ENCODE measurements at regions not wholly inside any gene's neighbourhood (a gene's known extent, or its start where the extent isn't known, plus 50 kb on each side); places are given as distances from the start of the nearest gene placed in this dataset.

DNA sequence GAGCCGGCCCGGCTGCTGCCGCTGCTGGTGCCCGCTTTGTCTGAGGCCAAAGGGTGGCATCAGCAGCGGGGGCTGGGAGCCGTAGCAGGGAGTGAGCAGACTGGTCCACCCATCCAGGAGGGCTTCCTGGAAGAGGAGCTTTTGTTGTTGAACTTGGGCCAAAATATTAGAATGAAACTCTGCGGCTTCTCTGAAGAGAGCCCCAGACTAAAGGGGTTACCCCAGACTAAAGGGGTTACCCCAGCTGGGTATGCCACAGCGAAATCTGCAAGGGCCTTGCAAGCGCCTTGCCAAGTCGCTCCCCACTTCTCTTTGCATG is 154.7 kb upstream of the ZMIZ1 start:
- no peaks in the 10 kb centered on the region for H3K4me1 Mint-ChIP-seq
- no peak for DNase-seq (ENCODE audit: low spot score in 2 of 2)
- H3K36me3 Mint-ChIP-seq (ENCODE audit: insufficient read depth): peaks cover 2% of the 10 kb centered on the region
- H3K27me3 Mint-ChIP-seq: no peaks in the 10 kb centered on the region
- H3K4me3 Mint-ChIP-seq: no peak overlapping the region
- H3K27ac Mint-ChIP-seq (ENCODE audit: low read depth): no peak overlapping the region
- ATAC-seq (replicated peaks; ENCODE audit: extremely low read depth, poor library complexity, severe bottlenecking): no peak
- no peaks in the 10 kb centered on the region for H3K9me3 Mint-ChIP-seq

DNA sequence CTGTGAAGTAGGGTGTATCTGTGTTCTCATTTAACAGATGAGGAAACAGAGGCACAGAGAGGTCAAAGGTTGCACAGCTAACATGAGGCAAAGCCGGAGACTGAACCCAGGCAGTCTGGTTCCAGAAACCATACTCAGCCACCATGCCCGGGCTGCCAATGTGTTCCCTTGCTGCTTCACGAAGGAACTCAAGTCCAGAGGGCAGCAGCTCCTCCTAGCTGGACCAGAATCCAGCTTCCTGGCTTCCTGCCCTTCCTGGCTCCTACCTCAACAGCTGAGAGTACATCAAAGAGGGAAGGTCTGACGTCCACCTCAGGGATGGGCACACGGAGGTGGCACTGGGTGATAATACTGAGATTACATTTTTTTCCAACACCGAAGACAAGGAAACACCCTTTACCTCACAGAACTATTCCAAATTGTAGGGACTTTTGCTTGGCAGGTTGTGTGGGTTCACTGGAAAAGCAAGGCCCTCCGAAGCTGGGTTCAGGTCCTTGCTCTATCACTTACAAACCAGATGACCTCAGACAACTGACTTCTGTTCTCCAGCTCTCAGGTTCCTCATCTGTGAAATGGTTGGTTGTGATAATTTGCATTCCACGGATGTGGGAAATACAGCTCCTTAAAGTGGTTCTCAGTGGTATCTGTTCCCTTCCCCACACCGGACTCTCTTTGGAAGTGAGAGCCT is 154.1 kb upstream of the ZMIZ1 start:
- no peak for DNase-seq (ENCODE audit: low spot score in 2 of 2)
- Mint-ChIP-seq H3K27me3 (no peaks in the 10 kb centered on the region), H3K36me3 (ENCODE audit: insufficient read depth) (peaks cover 2% of the 10 kb centered on the region), H3K27ac (ENCODE audit: low read depth) (no peak overlapping the region), H3K4me1 (no peaks in the 10 kb centered on the region), H3K4me3 (no peak overlapping the region), H3K9me3 (no peaks in the 10 kb centered on the region)
- no peak for ATAC-seq (replicated peaks; ENCODE audit: extremely low read depth, poor library complexity, severe bottlenecking)

GRCh38 chr10:78915190-78915518 is 153.6 kb upstream of the ZMIZ1 start:
- Mint-ChIP-seq H3K4me3 (no peak overlapping the region), H3K27me3 (no peaks in the 10 kb centered on the region)
- ATAC-seq (replicated peaks; ENCODE audit: extremely low read depth, poor library complexity, severe bottlenecking): no peak

GRCh38 chr10:78916227-78916626 is 152.5 kb upstream of the ZMIZ1 start:
- Mint-ChIP-seq H3K36me3 (ENCODE audit: insufficient read depth) (no peaks in the 10 kb centered on the region), H3K27me3 (no peaks in the 10 kb centered on the region), H3K4me1 (no peaks in the 10 kb centered on the region), H3K4me3 (no peak overlapping the region), H3K27ac (ENCODE audit: low read depth) (no peak overlapping the region), H3K9me3 (no peaks in the 10 kb centered on the region)
- no peak for ATAC-seq (replicated peaks; ENCODE audit: extremely low read depth, poor library complexity, severe bottlenecking)
- no peak for DNase-seq (ENCODE audit: low spot score in 2 of 2)

More at GRCh38 chr10:78915190-78915518, 153.6 kb upstream of the ZMIZ1 start:
- Mint-ChIP-seq H3K9me3 (no peaks in the 10 kb centered on the region), H3K4me1 (no peaks in the 10 kb centered on the region), H3K36me3 (ENCODE audit: insufficient read depth) (peaks cover 2% of the 10 kb centered on the region), H3K27ac (ENCODE audit: low read depth) (no peak overlapping the region)
- no peak for DNase-seq (ENCODE audit: low spot score in 2 of 2)

- no peak for ATAC-seq (replicated peaks; ENCODE audit: extremely low read depth, poor library complexity, severe bottlenecking)
- Mint-ChIP-seq H3K9me3 (no peaks in the 10 kb centered on the region), H3K27me3 (peaks cover 13% of the 10 kb centered on the region)
Measured at GRCh38 chr10:78919181-78919966, 149.4 kb upstream of the ZMIZ1 start.

GRCh38 chr10:78920011-78920410 is 148.8 kb upstream of the ZMIZ1 start:
- Mint-ChIP-seq H3K9me3 (no peaks in the 10 kb centered on the region), H3K4me1 (no peaks in the 10 kb centered on the region), H3K27ac (ENCODE audit: low read depth) (no peak overlapping the region), H3K4me3 (no peak overlapping the region), H3K27me3 (peaks cover 13% of the 10 kb centered on the region), H3K36me3 (ENCODE audit: insufficient read depth) (no peaks in the 10 kb centered on the region)
- no peak for DNase-seq (ENCODE audit: low spot score in 2 of 2)
- no peak for ATAC-seq (replicated peaks; ENCODE audit: extremely low read depth, poor library complexity, severe bottlenecking)

More at GRCh38 chr10:78919181-78919966, 149.4 kb upstream of the ZMIZ1 start:
- Mint-ChIP-seq H3K36me3 (ENCODE audit: insufficient read depth) (no peaks in the 10 kb centered on the region), H3K4me1 (no peaks in the 10 kb centered on the region), H3K4me3 (no peak overlapping the region), H3K27ac (ENCODE audit: low read depth) (no peak overlapping the region)
- DNase-seq (ENCODE audit: low spot score in 2 of 2): no peak

- H3K4me3 Mint-ChIP-seq: no peak overlapping the region
- H3K27me3 Mint-ChIP-seq: peaks cover 13% of the 10 kb centered on the region
- no peaks in the 10 kb centered on the region for H3K36me3 Mint-ChIP-seq (ENCODE audit: insufficient read depth)
- H3K27ac Mint-ChIP-seq (ENCODE audit: low read depth): no peak overlapping the region
- H3K4me1 Mint-ChIP-seq: no peaks in the 10 kb centered on the region
- H3K9me3 Mint-ChIP-seq: no peaks in the 10 kb centered on the region
- ATAC-seq (replicated peaks; ENCODE audit: extremely low read depth, poor library complexity, severe bottlenecking) (no peak), DNase-seq (ENCODE audit: low spot score in 2 of 2) (no peak)
Measured at GRCh38 chr10:78921895-78922294, 146.9 kb upstream of the ZMIZ1 start.

DNA sequence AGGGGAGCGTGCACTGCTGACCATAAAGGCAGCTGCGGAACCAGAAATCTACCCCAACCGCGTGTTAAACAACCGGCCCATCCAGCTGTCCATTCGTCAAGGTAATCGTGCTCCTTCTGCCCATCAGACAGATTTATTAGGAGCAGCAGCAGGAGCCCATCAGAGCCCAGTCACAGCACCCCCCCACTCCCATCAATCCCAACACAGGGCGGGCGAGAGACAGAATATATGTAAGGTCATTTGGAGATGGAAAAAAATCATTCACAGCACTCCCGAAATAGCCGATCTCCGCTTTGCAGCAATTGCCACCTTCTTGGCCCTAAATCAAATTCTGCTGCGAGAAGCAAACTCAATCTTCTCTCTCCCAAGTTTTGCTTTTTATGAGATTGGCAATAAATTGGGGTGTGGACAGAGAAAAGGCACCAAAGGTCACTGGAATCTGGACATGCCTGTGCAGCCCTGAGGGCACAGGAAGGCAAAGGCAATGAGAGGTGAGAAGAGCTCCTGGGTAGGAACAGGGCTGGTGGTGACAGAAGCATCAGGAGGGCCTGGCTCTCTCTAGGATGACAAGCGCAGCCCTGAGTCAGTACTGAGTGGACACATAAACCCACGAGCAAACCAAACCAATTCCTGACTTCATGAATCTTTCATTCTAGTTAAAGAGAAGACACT is 145.0 kb upstream of the ZMIZ1 start:
- DNase-seq (ENCODE audit: low spot score in 2 of 2) (no peak), ATAC-seq (replicated peaks; ENCODE audit: extremely low read depth, poor library complexity, severe bottlenecking) (no peak)
- Mint-ChIP-seq H3K9me3 (no peaks in the 10 kb centered on the region), H3K4me3 (no peak overlapping the region), H3K27ac (ENCODE audit: low read depth) (no peak overlapping the region), H3K27me3 (peaks cover 22% of the 10 kb centered on the region), H3K36me3 (ENCODE audit: insufficient read depth) (no peaks in the 10 kb centered on the region), H3K4me1 (no peaks in the 10 kb centered on the region)

- no peak overlapping the region for H3K27ac Mint-ChIP-seq (ENCODE audit: low read depth)
- H3K4me1 Mint-ChIP-seq: no peaks in the 10 kb centered on the region
Measured at GRCh38 chr10:78924319-78925003, 144.3 kb upstream of the ZMIZ1 start.

GRCh38 chr10:78925275-78925674 is 143.5 kb upstream of the ZMIZ1 start:
- H3K36me3 Mint-ChIP-seq (ENCODE audit: insufficient read depth): no peaks in the 10 kb centered on the region
- H3K27me3 Mint-ChIP-seq: peaks cover 22% of the 10 kb centered on the region
- no peaks in the 10 kb centered on the region for H3K9me3 Mint-ChIP-seq
- ATAC-seq (replicated peaks; ENCODE audit: extremely low read depth, poor library complexity, severe bottlenecking) (no peak), DNase-seq (ENCODE audit: low spot score in 2 of 2) (no peak)
- H3K4me1 Mint-ChIP-seq: no peaks in the 10 kb centered on the region
- no peak overlapping the region for H3K4me3 Mint-ChIP-seq
- no peak overlapping the region for H3K27ac Mint-ChIP-seq (ENCODE audit: low read depth)

More at GRCh38 chr10:78924319-78925003, 144.3 kb upstream of the ZMIZ1 start:
- no peaks in the 10 kb centered on the region for H3K36me3 Mint-ChIP-seq (ENCODE audit: insufficient read depth)
- DNase-seq (ENCODE audit: low spot score in 2 of 2): no peak
- no peak for ATAC-seq (replicated peaks; ENCODE audit: extremely low read depth, poor library complexity, severe bottlenecking)
- no peaks in the 10 kb centered on the region for H3K9me3 Mint-ChIP-seq
- peaks cover 22% of the 10 kb centered on the region for H3K27me3 Mint-ChIP-seq
- H3K4me3 Mint-ChIP-seq: no peak overlapping the region

- DNase-seq (ENCODE audit: low spot score in 2 of 2) (no peak), ATAC-seq (replicated peaks; ENCODE audit: extremely low read depth, poor library complexity, severe bottlenecking) (no peak)
- Mint-ChIP-seq H3K4me1 (no peaks in the 10 kb centered on the region), H3K36me3 (ENCODE audit: insufficient read depth) (no peaks in the 10 kb centered on the region), H3K27me3 (peaks cover 22% of the 10 kb centered on the region), H3K27ac (ENCODE audit: low read depth) (no peak overlapping the region), H3K9me3 (no peaks in the 10 kb centered on the region), H3K4me3 (no peak overlapping the region)
Measured at GRCh38 chr10:78925800-78926319, 142.9 kb upstream of the ZMIZ1 start.

GRCh38 chr10:78927257-78927995 is 141.3 kb upstream of the ZMIZ1 start:
- Mint-ChIP-seq H3K4me3 (no peak overlapping the region), H3K27ac (ENCODE audit: low read depth) (no peak overlapping the region), H3K36me3 (ENCODE audit: insufficient read depth) (no peaks in the 10 kb centered on the region), H3K27me3 (peaks cover 22% of the 10 kb centered on the region), H3K9me3 (no peaks in the 10 kb centered on the region), H3K4me1 (no peaks in the 10 kb centered on the region)
- no peak for DNase-seq (ENCODE audit: low spot score in 2 of 2)
- ATAC-seq (replicated peaks; ENCODE audit: extremely low read depth, poor library complexity, severe bottlenecking): no peak

Measured in central memory CD8-positive, alpha-beta T cell (primary cell).